HT-29 (cell line): ENCODE measurements at regions not wholly inside any gene's neighbourhood (a gene's known extent, or its start where the extent isn't known, plus 50 kb on each side); places are given as distances from the start of the nearest gene placed in this dataset.

Source experiments
- DNase-seq: peaks from one replicate; pipeline ENCODE4 v3.0.0-alpha.2; 2015; ENCODE audit warnings: low spot score

- DNase-seq, result no peak
Observed at GRCh38 chr10:131649617-131650016, 251.2 kb upstream of the PPP2R2D start.

GRCh38 chr10:131650169-131650705, 250.6 kb upstream of the PPP2R2D start:
- no peak for DNase-seq

GRCh38 chr10:131650771-131651673, 249.8 kb upstream of the PPP2R2D start:
- no peak for DNase-seq

- DNase-seq, result no peak
Observed at GRCh38 chr10:131651674-131652437, 249.0 kb upstream of the PPP2R2D start.

GRCh38 chr10:131652438-131653139, 248.2 kb upstream of the PPP2R2D start:
- no peak for DNase-seq

GRCh38 chr10:131653140-131653539, 247.7 kb upstream of the PPP2R2D start:
- DNase-seq, result no peak

- no peak for DNase-seq
Observed at GRCh38 chr10:131653554-131654470, 247.0 kb upstream of the PPP2R2D start.

GRCh38 chr10:131654471-131655087, 246.2 kb upstream of the PPP2R2D start:
- DNase-seq, result no peak

GRCh38 chr10:131655101-131655849, 245.5 kb upstream of the PPP2R2D start:
- DNase-seq, result peak; percentile 15

GRCh38 chr10:131656009-131656408, 244.8 kb upstream of the PPP2R2D start:
- no peak for DNase-seq

- no peak for DNase-seq
Observed at GRCh38 chr10:131656431-131656841, 244.4 kb upstream of the PPP2R2D start.

- no peak for DNase-seq
Observed at GRCh38 chr10:131657318-131657984, 243.4 kb upstream of the PPP2R2D start.

- DNase-seq, result no peak
Observed at GRCh38 chr10:131657985-131658330, 242.8 kb upstream of the PPP2R2D start.

GRCh38 chr10:131658476-131659110, 242.2 kb upstream of the PPP2R2D start:
- no peak for DNase-seq

GRCh38 chr10:131660427-131660826, 240.4 kb upstream of the PPP2R2D start:
- no peak for DNase-seq

GRCh38 chr10:131662851-131663250, 238.0 kb upstream of the PPP2R2D start:
- DNase-seq, result no peak

GRCh38 chr10:131663351-131663750, 237.5 kb upstream of the PPP2R2D start:
- DNase-seq, result no peak

- no peak for DNase-seq
Observed at GRCh38 chr10:131666091-131666490, 234.7 kb upstream of the PPP2R2D start.

- DNase-seq, result no peak
Observed at GRCh38 chr10:131667047-131667446, 233.8 kb upstream of the PPP2R2D start.
